Trophoblast cell (in vitro differentiated cells and primary cell): ENCODE measurements at regions not wholly inside any gene's neighbourhood (a gene's known extent, or its start where the extent isn't known, plus 50 kb on each side); places are given as distances from the start of the nearest gene placed in this dataset.
"Not testable (repeated sequence)": the region's sequence is repeated elsewhere in the genome, so short reads cannot be mapped to it uniquely, and the experiment has no call there.

Experiments used
- DNase-seq, 2 donors: peaks; one replicate each; pipeline ENCODE4 v3.0.0-alpha.2; 2016
- H2AFZ ChIP-seq: 2 replicates; pipeline ENCODE4 v1.6.1; 2013; ENCODE audit warnings: low read length, moderate library complexity, mild to moderate bottlenecking; ENCODE audit not compliant: insufficient read depth, poor library complexity
- H2AK5ac ChIP-seq: 2 replicates; pipeline ENCODE4 v1.6.1; 2013; ENCODE audit warnings: mild to moderate bottlenecking, low read length
- H2BK120ac ChIP-seq: 2 replicates; pipeline ENCODE4 v1.6.1; 2013; ENCODE audit warnings: low read length, mild to moderate bottlenecking, moderate library complexity; ENCODE audit not compliant: insufficient read depth, poor library complexity
- H2BK12ac ChIP-seq: 2 replicates; pipeline ENCODE4 v1.6.1; 2013; ENCODE audit warnings: mild to moderate bottlenecking, low read length, moderate library complexity
- H2BK5ac ChIP-seq: 2 replicates; pipeline ENCODE4 v1.6.1; 2013; ENCODE audit warnings: low read length, low read depth, moderate library complexity, mild to moderate bottlenecking; ENCODE audit not compliant: poor library complexity
- H3K14ac ChIP-seq: 2 replicates; pipeline ENCODE4 v1.6.1; 2013; ENCODE audit warnings: mild to moderate bottlenecking, low read length
- H3K18ac ChIP-seq: 2 replicates; pipeline ENCODE4 v1.6.1; 2013; ENCODE audit warnings: mild to moderate bottlenecking, low read length
- H3K23ac ChIP-seq: 2 replicates; pipeline ENCODE4 v1.6.1; 2013; ENCODE audit warnings: low read length
- H3K27ac ChIP-seq: 2 replicates; pipeline ENCODE4 v1.5.1; 2013; ENCODE audit warnings: low read depth, mild to moderate bottlenecking, inconsistent platforms, low read length, moderate library complexity
- H3K27me3 ChIP-seq: 2 replicates; pipeline ENCODE4 v1.6.1; 2013; ENCODE audit warnings: inconsistent platforms, mild to moderate bottlenecking, low read length, moderate library complexity; ENCODE audit not compliant: insufficient read depth
- H3K36me3 ChIP-seq, 2 experiments: 1 replicate in 1 of 2; 2 replicates in 1 of 2; pipeline ENCODE4 v1.6.1; 2013; ENCODE audit warnings: low read length in 2 of 2, mild to moderate bottlenecking in 2 of 2, moderate library complexity in 1 of 2; ENCODE audit not compliant: insufficient read depth in 2 of 2, control insufficient read depth in 1 of 2
- H3K4ac ChIP-seq: 2 replicates; pipeline ENCODE4 v1.6.1; 2013; ENCODE audit warnings: low read depth, mild to moderate bottlenecking, low read length, moderate library complexity
- H3K4me1 ChIP-seq, 2 experiments: 1 replicate in 1 of 2; 2 replicates in 1 of 2; pipeline ENCODE4 v1.6.1; 2013; ENCODE audit warnings: low read length in 2 of 2, mild to moderate bottlenecking in 2 of 2, moderate library complexity in 1 of 2; ENCODE audit not compliant: insufficient read depth in 2 of 2, control insufficient read depth in 1 of 2
- H3K4me2 ChIP-seq: 2 replicates; pipeline ENCODE4 v1.6.1; 2013; ENCODE audit warnings: inconsistent platforms, mild to moderate bottlenecking, low read length, moderate library complexity
- H3K4me3 ChIP-seq: 2 replicates; pipeline ENCODE4 v1.5.1; 2013; ENCODE audit warnings: mild to moderate bottlenecking, low read depth, low read length, inconsistent platforms
- H3K79me1 ChIP-seq: one replicate; pipeline ENCODE4 v1.6.1; 2013; ENCODE audit warnings: low read length
- H3K79me2 ChIP-seq: 2 replicates; pipeline ENCODE4 v1.6.1; 2013; ENCODE audit warnings: low read length, mild to moderate bottlenecking; ENCODE audit not compliant: control insufficient read depth, insufficient read depth, poor library complexity
- H3K9ac ChIP-seq: 2 replicates; pipeline ENCODE4 v1.6.1; 2013; ENCODE audit warnings: mild to moderate bottlenecking, low read length
- H3K9me3 ChIP-seq: 2 replicates; pipeline ENCODE4 v1.6.1; 2013; ENCODE audit warnings: low read depth, mild to moderate bottlenecking, control low read depth, inconsistent platforms, low read length; ENCODE audit not compliant: insufficient read depth
- H4K12ac ChIP-seq: 2 replicates; pipeline ENCODE4 v1.6.1; 2013; ENCODE audit warnings: low read depth, mild to moderate bottlenecking, low read length, moderate library complexity
- H4K8ac ChIP-seq: 2 replicates; pipeline ENCODE4 v1.6.1; 2013; ENCODE audit warnings: low read depth, mild to moderate bottlenecking, low read length, moderate library complexity
- H4K91ac ChIP-seq: one replicate; pipeline ENCODE4 v1.6.1; 2013; ENCODE audit warnings: low read depth, mild to moderate bottlenecking, low read length, moderate library complexity
- WGBS: extraction: QIAGEN DNeasy Blood & Tissue Kit; methylation state at CpG from one replicate; pipeline ENCODE4 v1.1.7; 2013; ENCODE audit warnings: missing lambda C conversion rate; ENCODE audit not compliant: insufficient read length, insufficient coverage; ENCODE audit errors: extremely low coverage; 5-methylcytosine and 5-hydroxymethylcytosine counted together

DNA sequence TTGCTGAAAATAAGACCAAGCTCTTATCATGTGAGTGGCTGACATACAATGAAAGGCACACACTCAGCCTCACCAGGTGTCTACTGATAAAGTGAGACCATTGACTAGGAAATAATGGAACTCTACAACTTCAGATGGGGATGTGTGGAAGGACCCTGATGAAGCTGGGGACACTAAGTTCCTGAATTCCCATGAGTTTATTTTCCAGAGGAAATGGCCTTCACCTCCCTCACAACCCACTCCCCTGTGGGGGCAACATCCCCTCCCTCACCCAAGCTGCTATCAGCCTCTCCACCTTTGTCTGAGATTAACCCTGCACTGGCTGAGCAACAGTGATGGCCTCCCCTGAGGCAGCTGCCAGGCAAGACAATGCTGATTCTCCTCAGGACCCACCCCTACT lies 55.2 kb upstream of the SMARCAD1 start:
- Histone ChIP-seq H2BK5ac (no peak overlapping the region), H2BK12ac (no peak overlapping the region), H3K9me3 (peaks cover 2% of the 10 kb centered on the region), H3K79me2 (no peaks in the 10 kb centered on the region), H2AK5ac (no peak overlapping the region), H3K4me2 (no peak overlapping the region), H2AFZ (no peak overlapping the region), H4K8ac (no peak overlapping the region), H3K4me1 (peaks cover 2 to 5% of the 10 kb centered on the region in 2 experiments), H3K79me1 (peaks cover 5% of the 10 kb centered on the region), H3K4me3 (no peak overlapping the region), H3K27me3 (no peaks in the 10 kb centered on the region), H3K18ac (no peak overlapping the region), H3K23ac (no peak overlapping the region), H3K27ac (no peak overlapping the region), H3K4ac (no peak overlapping the region), H3K14ac (no peak overlapping the region), H4K91ac (no peak overlapping the region), H4K12ac (no peak overlapping the region), H3K9ac (no peak overlapping the region), H3K36me3 (no peaks in the 10 kb centered on the region), H2BK120ac (no peak overlapping the region)
- DNase-seq = no peak

GRCh38 chr4:94155404-94155803 lies 52.3 kb upstream of the SMARCAD1 start:
- H3K14ac ChIP-seq, H3K4me3 ChIP-seq, H3K4me1 ChIP-seq, H4K91ac ChIP-seq, DNase-seq, H3K23ac ChIP-seq, H3K18ac ChIP-seq, H3K27ac ChIP-seq, H3K79me1 ChIP-seq, H2BK5ac ChIP-seq, H2BK120ac ChIP-seq, H3K27me3 ChIP-seq, H4K8ac ChIP-seq, H3K36me3 ChIP-seq, H3K9me3 ChIP-seq, H3K4ac ChIP-seq, H2AK5ac ChIP-seq, H3K4me2 ChIP-seq, H3K9ac ChIP-seq, H4K12ac ChIP-seq, H2BK12ac ChIP-seq, H2AFZ ChIP-seq, H3K79me2 ChIP-seq: not testable (repeated sequence)
- no CpG with 5 or more reads among the region's 2 CpGs for WGBS

DNA sequence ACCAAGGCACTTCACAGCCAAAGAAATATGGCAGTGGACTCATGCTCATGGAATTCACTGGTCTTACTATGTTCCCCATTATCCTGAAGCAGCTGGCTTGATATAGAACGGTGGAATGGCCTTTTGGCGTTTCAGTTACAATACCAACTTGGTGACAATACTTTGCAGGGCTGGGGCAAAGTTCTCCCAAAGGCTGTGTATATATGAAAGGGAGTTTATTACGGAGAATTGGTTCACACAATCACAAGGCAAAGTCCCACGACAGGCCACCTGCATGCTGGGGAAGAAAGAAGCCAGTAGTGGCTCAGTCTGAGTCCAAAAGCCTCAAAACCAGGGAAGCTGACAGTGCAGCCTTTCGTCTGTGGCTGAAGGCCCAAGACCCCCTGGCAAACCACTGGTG lies 50.8 kb upstream of the SMARCAD1 start:
- no peak overlapping the region for H4K12ac ChIP-seq
- H3K36me3 ChIP-seq = no peaks in the 10 kb centered on the region
- no peaks in the 10 kb centered on the region for H3K4me1 ChIP-seq

More for the DNA sequence above, 50.8 kb upstream of the SMARCAD1 start:
- H3K79me2 ChIP-seq = no peaks in the 10 kb centered on the region
- H3K4me3 ChIP-seq = no peak overlapping the region
- no peaks in the 10 kb centered on the region for H3K79me1 ChIP-seq
- no peak overlapping the region for H4K91ac ChIP-seq
- H2AFZ ChIP-seq = no peak overlapping the region
- no peak overlapping the region for H3K14ac ChIP-seq
- H4K8ac ChIP-seq = no peak overlapping the region
- H2BK12ac ChIP-seq = no peak overlapping the region
- no peak overlapping the region for H3K4ac ChIP-seq
- H2BK5ac ChIP-seq = no peak overlapping the region
- H3K9me3 ChIP-seq = peaks cover 2% of the 10 kb centered on the region
- H3K9ac ChIP-seq = no peak overlapping the region
- no peak overlapping the region for H3K27ac ChIP-seq
- no peaks in the 10 kb centered on the region for H3K27me3 ChIP-seq
- no peak overlapping the region for H3K23ac ChIP-seq
- H3K4me2 ChIP-seq = no peak overlapping the region
- no peak overlapping the region for H3K18ac ChIP-seq
- WGBS = no CpG with 5 or more reads among the region's 5 CpGs
- H2BK120ac ChIP-seq = no peak overlapping the region
- no peak for DNase-seq
- no peak overlapping the region for H2AK5ac ChIP-seq
